ENCODE measurements at regions not wholly inside any gene's neighbourhood (a gene's known extent, or its start where the extent isn't known, plus 50 kb on each side); places are given as distances from the start of the nearest gene placed in this dataset.
"Not testable (repeated sequence)": the region's sequence is repeated elsewhere in the genome, so short reads cannot be mapped to it uniquely, and the experiment has no call there.

GRCh38 chr13:40356011-40356410, 310.4 kb downstream of the FOXO1 start:
- Histone ChIP-seq H4K20me1 (ENCODE audit: insufficient read depth, low read length) (no peaks in the 10 kb centered on the region), H3K36me3 (replicated peaks in 1 of 2; ENCODE audit: control insufficient read depth in 1 of 2, insufficient read depth in 2 of 2, low read length in 2 of 2) (no peaks in the 10 kb centered on the region), H3K27ac (ENCODE audit: low read depth in 1 of 2, low read length in 2 of 2) (no peak overlapping the region), H3K4me1 (ENCODE audit: control insufficient read depth in 1 of 2, insufficient read depth in 2 of 2, low read length in 2 of 2) (no peaks in the 10 kb centered on the region), H2AFZ (ENCODE audit: insufficient read depth, low read depth, low read length, poor library complexity, severe bottlenecking) (no peak overlapping the region), H3K9ac (ENCODE audit: insufficient read depth, low read length, poor library complexity, severe bottlenecking) (no peak overlapping the region), H3K27me3 (ENCODE audit: control insufficient read depth in 2 of 2, insufficient read depth in 2 of 2, low read length in 2 of 2) (no peaks in the 10 kb centered on the region), H3K79me2 (ENCODE audit: insufficient read depth, low read length) (no peaks in the 10 kb centered on the region), H3K9me3 (replicated peaks in 1 of 2; ENCODE audit: control insufficient read depth in 1 of 2, insufficient read depth in 1 of 2, low read length in 2 of 2) (peaks cover 0 to 12% of the 10 kb centered on the region in 2 donors), H3K4me3 (replicated peaks in 1 of 3; ENCODE audit: low read depth in 2 of 3, low read length in 3 of 3) (no peak overlapping the region), H3K4me2 (replicated peaks; ENCODE audit: extremely low read depth, low read length, poor library complexity, severe bottlenecking) (no peak overlapping the region)
- DNase-seq = no peak
- peaks cover 0 to 7% (median 5%) of the 10 kb centered on the region in 7 donors for H3K9me3 Mint-ChIP-seq
- H3K4me3 Mint-ChIP-seq = no peak overlapping the region
- intact Hi-C loops (cut with micrococcal nuclease) = no loop called here
- no peak for TF ChIP-seq CTCF (IDR thresholded peaks at IDR 0.05)
- WGBS (ENCODE audit: insufficient coverage) = 100% methylated on average over 6 of the region's 6 CpGs
- H3K27me3 Mint-ChIP-seq (ENCODE audit: low read depth in 3 of 3) = peaks cover 4 to 5% (median 5%) of the 10 kb centered on the region in 3 donors
- H3K4me1 Mint-ChIP-seq = no peaks in the 10 kb centered on the region
- H3K36me3 Mint-ChIP-seq = no peaks in the 10 kb centered on the region
- no peak overlapping the region for H3K27ac Mint-ChIP-seq

- intact Hi-C loops (cut with micrococcal nuclease); H3K36me3 ChIP-seq (replicated peaks in 1 of 2; ENCODE audit: control insufficient read depth in 1 of 2, insufficient read depth in 2 of 2, low read length in 2 of 2); H3K4me1 Mint-ChIP-seq; H3K79me2 ChIP-seq (ENCODE audit: insufficient read depth, low read length); H3K27me3 ChIP-seq (ENCODE audit: control insufficient read depth in 2 of 2, insufficient read depth in 2 of 2, low read length in 2 of 2); H3K9me3 Mint-ChIP-seq; H4K20me1 ChIP-seq (ENCODE audit: insufficient read depth, low read length); H3K27me3 Mint-ChIP-seq (ENCODE audit: low read depth in 3 of 3); H3K36me3 Mint-ChIP-seq; H3K4me3 ChIP-seq (replicated peaks in 1 of 3; ENCODE audit: low read depth in 2 of 3, low read length in 3 of 3); H3K27ac ChIP-seq (ENCODE audit: low read depth in 1 of 2, low read length in 2 of 2); H2AFZ ChIP-seq (ENCODE audit: insufficient read depth, low read depth, low read length, poor library complexity, severe bottlenecking); H3K27ac Mint-ChIP-seq; DNase-seq; H3K4me1 ChIP-seq (ENCODE audit: control insufficient read depth in 1 of 2, insufficient read depth in 2 of 2, low read length in 2 of 2); H3K4me2 ChIP-seq (replicated peaks; ENCODE audit: extremely low read depth, low read length, poor library complexity, severe bottlenecking); H3K4me3 Mint-ChIP-seq; H3K9ac ChIP-seq (ENCODE audit: insufficient read depth, low read length, poor library complexity, severe bottlenecking): not testable (repeated sequence)
- peaks cover 0 to 12% of the 10 kb centered on the region in 2 donors for H3K9me3 ChIP-seq (replicated peaks in 1 of 2; ENCODE audit: control insufficient read depth in 1 of 2, insufficient read depth in 1 of 2, low read length in 2 of 2)
- WGBS (ENCODE audit: insufficient coverage) = 100% methylated on average over 1 of the region's 22 CpGs
Measured at GRCh38 chr13:40356458-40356857, 310.0 kb downstream of the FOXO1 start.
